SW480 (cell line): ENCODE measurements at regions not wholly inside any gene's neighbourhood (a gene's known extent, or its start where the extent isn't known, plus 50 kb on each side); places are given as distances from the start of the nearest gene placed in this dataset.

ENCODE experiments used
- DNase-seq: peaks from one replicate; pipeline ENCODE4 v3.0.0-alpha.2; 2016; ENCODE audit warnings: low spot score

DNA sequence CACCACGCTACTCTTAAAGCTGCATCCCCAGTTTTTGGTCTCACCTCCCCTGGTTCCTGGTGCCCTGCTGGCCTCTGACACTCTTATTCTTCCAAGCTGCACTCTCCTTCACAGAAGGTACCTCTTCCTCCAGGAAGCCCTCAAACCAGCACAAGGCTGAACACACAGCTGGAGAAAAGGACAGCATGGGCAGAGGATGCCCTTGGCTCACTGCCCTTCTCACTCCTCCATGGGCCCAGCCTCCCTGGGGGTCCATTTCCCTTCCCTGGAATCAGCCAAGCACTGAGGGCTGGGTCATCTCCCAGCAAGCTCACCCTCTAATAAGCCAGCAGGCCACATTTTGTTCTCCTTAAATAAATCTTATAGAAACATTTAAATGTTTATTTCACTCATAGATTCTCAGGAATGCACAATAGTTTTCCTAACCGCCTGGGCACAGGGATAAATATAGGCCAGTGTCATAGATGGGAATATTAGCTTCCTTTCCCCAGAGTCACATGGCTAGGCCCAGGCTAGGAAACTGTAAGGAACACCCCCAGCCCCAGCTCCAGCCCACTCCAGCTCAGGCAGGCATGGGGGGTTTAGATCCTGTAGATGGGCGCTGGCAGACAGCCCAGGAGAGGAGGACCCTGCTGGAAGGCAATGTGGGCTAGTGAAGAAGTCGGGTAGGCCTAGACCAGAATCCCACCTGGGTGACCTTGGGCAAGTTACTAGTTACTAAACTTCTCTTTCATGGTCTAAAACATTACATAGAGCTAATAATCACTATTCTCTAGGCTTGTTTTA, 51.5 kb downstream of the IRAG1 start:
- no peak for DNase-seq

DNA sequence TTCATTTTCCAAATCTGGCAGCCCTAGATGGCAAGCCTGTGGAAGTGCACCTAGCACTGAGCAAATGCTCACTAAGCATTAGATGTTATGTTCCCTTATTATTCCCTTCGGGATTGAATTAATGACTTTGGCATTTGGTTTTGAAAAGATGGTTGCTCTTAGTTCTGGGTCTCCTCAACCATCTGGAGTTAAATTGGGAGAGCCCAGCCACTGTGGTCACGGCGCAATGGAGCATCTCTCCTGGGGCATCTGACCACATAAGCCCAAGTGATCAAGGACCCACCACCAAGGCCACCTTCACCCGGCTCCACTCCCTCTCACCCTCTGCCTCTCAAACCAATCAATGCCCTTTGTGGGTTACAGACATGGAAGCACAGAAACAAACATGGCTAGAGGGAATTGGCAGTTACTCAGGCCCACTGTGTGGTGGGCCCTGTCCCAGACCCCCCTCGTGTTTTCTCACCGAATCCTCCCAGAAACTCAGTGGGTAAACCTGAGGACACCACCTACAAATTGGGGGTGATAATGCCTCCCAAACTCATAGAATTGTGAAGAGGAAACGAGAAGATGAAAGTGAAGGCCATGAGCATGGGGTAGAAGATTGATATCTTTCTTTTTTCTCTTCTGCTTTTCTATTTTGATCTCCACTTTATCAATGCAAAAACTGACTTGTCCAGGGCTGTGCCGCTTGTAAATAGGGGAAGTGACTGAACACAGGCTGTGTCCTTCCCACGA, 52.2 kb downstream of the IRAG1 start:
- DNase-seq: no peak

GRCh38 chr11:10640308-10640707, 53.2 kb downstream of the IRAG1 start:
- DNase-seq: no peak

GRCh38 chr11:10639350-10639749, 54.2 kb downstream of the IRAG1 start:
- DNase-seq: no peak

- DNase-seq: no peak
Measured at GRCh38 chr11:10638316-10638925, 55.1 kb downstream of the IRAG1 start.

DNA sequence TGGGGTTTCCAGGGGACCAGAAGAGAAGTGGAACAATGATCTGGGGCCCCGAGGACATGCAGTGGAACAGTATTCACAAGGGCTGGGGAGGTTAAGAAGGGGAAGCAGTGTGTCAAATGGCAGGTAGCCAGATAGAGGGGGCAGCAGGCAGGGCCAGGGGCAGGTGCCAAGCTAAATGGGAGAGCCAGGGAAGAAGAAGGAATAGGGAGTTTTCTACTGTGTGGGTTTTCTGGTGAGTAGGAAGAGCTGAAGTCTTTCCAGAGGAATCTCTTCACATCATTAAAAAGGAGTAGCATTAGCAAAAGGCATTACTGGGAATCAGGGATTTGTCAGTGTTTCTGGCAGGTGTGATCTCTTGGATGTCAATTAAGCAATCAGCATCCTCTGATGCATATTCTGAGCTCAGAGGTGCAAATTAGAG, 55.8 kb downstream of the IRAG1 start:
- DNase-seq: no peak

GRCh38 chr11:10634407-10634806, 59.1 kb downstream of the IRAG1 start:
- no peak for DNase-seq

DNA sequence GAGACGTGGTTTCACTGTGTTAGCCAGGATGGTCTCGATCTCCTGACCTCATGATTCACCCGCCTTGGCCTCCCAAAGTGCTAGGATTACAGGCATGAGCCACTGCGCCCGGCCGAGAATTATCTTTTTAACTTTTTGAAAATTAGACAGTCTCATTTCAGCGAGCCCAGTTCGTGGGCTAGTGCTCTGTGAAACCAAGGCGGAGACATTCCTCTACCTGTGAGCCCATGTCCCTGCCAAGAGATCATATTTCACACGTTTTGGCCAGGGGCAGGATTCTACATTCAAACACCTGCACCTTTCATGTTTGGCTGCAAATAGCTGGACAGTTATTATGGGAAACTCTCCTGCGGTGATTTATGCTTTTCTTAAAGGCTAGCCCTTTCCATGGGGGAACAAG, 60.3 kb downstream of the IRAG1 start:
- DNase-seq: peak; percentile 78

GRCh38 chr11:10632483-10632882, 61.1 kb downstream of the IRAG1 start:
- no peak for DNase-seq

DNA sequence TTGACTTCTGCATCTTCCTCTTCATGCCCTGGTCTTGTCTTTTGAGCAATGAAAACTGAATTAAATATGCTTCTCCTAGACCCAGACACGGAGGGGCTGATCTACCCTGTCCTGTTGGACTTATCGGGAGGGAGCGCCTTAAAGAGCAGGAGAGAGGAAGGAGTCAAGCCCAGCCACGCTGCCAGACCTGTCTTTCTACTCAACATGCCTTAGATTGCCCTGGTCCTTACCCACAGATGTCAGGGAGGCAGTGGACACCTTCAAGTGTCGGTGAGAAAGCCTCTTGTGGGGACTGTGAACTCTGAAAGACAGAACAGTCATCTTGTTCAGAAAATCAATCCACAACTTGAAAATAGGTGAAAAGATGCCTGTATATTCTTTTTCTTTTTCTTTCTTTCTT, 61.8 kb downstream of the IRAG1 start:
- no peak for DNase-seq

GRCh38 chr11:10629411-10630002, 61.0 kb upstream of the LYVE1 start:
- no peak for DNase-seq

DNA sequence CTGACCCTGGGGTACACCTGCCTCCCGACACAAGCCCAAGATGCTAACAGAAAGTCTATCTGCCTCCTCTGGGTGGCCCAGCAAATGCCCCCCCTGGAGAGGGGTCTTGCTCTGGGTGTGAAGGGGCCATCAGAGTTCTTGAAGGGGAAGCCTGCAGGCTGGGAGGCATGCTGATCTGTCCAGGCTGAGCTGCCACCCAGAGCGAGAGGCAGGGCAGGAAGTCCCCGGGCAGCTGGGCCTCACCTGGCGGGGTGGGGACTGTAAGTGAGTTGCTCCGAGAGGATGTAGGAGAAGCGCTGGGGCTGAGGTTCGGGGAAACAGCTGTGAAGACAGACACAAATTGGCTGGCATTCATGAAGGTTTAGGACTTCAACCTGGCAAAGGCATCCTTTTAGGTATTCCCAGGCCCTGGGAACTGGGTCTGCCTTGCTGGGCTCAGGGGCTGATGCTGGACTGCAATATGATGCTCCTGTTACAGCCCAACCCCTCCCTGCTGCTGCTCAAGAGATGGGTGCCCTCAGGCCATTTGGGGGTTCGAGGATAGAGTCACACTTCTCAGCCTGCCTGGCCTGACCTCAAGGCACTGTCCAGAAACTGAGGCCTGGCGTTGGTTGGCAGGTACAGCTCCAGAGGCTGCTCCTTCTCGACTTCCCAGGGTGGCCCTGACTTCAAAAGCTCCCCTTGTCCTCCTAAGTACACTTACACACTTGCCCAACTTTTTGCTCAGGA, 60.2 kb upstream of the LYVE1 start:
- DNase-seq: no peak

DNA sequence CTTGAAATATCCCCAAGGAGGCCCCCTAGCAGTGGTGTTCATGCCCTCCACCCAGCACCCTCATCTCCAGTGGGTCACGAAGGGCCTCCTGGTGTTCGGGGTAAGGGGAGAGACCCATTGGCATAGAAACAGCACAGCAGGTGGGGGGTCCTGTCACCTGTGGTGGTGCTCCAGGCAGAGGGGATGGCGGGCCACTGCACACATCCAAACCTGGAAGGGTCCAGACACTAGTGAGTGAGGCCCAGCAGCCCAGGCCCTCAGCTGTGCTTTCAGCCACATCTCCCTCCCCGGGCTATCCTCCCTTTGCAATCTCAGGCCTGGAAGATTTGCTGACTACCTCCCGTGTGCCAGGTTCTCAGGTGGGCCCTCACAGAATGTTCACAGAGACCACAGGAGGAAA, 59.4 kb upstream of the LYVE1 start:
- no peak for DNase-seq

- no peak for DNase-seq
Measured at GRCh38 chr11:10627291-10627690, 58.8 kb upstream of the LYVE1 start.

DNA sequence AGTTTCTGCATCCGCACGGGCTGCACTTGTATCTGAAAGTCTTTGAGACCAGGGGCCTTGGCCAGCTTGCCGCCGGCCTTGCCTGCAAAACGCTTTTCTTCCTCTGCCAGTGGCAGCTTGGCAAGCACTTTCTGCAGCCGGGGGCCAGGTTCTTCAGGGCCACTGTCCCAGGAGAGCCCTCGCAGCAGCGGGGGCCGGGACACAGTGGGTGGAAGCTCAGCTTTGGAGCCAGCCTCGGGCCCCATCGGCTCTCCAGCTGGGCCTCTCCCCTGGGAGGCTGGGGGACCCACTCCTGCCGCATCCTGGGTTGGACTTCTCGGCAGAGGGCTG, 57.5 kb upstream of the LYVE1 start:
- no peak for DNase-seq

- DNase-seq: no peak
Measured at GRCh38 chr11:10625281-10625981, 57.0 kb upstream of the LYVE1 start.

DNA sequence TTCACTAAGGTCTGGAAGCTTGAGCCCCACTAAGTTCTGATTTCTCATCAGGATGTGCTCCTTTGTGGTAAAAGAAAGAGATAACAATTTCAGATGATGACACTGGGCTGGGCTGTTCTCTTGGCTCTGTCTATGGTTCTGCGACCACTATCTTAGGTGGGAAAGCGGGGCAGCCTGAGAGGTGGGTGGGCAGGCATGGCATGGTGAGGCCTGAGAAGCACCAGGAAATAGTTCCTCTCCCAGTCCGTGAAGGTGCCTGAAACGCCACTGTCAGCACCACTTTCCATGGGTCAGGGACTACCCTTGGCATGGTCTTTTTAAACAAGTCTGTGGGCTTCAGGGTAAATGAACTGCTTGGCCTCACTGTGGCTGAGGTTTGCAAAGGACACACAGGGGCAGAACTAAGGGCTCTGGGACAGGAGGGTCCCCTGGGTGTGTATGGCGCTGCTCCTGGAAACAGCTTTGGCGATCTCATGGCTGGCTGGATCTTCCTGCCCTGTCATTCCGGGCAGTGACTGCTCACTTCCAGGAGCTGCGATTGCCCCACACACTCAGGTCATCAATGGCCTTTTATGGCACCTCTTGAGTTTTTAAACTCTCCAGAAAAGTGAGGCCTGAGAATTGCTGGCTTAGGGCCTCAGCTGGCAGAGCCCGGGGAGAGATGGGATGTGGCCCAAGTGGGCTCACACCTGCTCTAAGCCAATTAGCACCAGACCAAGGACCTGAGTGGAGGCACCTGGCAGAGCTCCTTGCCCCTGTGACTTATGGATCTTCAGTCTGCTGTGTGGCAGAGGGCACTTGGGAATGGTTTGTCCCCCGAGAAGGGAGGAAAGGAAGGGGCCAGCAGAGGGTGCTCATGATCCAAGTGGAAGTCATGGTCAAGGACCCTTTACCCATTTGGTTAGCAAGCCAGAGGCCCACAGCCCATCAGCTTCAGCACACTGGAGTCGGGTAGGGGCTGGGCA, 55.6 kb upstream of the LYVE1 start:
- DNase-seq: peak; percentile 42

GRCh38 chr11:10622957-10623791, 54.7 kb upstream of the LYVE1 start:
- DNase-seq: no peak

DNA sequence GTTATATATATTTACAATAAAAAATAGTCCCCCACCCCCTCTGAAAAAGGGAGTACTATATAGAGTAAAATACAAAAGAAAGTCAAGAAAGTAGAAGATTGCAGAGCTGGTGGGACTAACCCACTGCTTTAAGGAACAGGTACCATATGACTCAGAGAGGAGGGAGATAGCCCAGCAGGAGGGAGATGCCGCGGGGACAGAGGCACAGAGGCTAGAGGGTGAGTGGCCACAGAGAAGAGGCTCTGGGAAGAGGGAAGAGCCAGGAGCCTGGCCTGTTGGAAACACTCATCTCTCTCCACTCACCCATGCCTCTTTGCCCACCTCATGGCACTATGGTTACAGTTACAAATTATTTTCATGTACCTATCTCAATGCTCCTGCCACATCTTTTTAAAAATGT, 53.6 kb upstream of the LYVE1 start:
- no peak for DNase-seq
